HUES6 (cell line): ENCODE measurements at regions not wholly inside any gene's neighbourhood (a gene's known extent, or its start where the extent isn't known, plus 50 kb on each side); places are given as distances from the start of the nearest gene placed in this dataset.

ENCODE experiments used
- H3K27ac ChIP-seq: 2 replicates; pipeline ENCODE4 v1.7.0; 2013; ENCODE audit warnings: low read depth, mild to moderate bottlenecking, low read length, inconsistent platforms
- H3K27me3 ChIP-seq: 2 replicates; pipeline ENCODE4 v1.6.1; 2013; ENCODE audit warnings: low read length; ENCODE audit not compliant: control insufficient read depth, insufficient read depth
- H3K36me3 ChIP-seq: 2 replicates; pipeline ENCODE4 v1.6.1; 2013; ENCODE audit warnings: low read length; ENCODE audit not compliant: control insufficient read depth, insufficient read depth
- H3K4me1 ChIP-seq: 2 replicates; pipeline ENCODE4 v1.6.1; 2013; ENCODE audit warnings: low read length; ENCODE audit not compliant: control insufficient read depth, insufficient read depth
- H3K4me3 ChIP-seq: 2 replicates; pipeline ENCODE4 v1.5.1; 2013; ENCODE audit warnings: low read depth, low read length
- H3K9ac ChIP-seq: one replicate; pipeline ENCODE4 v1.6.1; 2013; ENCODE audit warnings: mild to moderate bottlenecking, low read length
- H3K9me3 ChIP-seq: 2 replicates; pipeline ENCODE4 v1.6.1; 2013; ENCODE audit warnings: low read depth, low read length; ENCODE audit not compliant: control insufficient read depth, insufficient read depth

DNA sequence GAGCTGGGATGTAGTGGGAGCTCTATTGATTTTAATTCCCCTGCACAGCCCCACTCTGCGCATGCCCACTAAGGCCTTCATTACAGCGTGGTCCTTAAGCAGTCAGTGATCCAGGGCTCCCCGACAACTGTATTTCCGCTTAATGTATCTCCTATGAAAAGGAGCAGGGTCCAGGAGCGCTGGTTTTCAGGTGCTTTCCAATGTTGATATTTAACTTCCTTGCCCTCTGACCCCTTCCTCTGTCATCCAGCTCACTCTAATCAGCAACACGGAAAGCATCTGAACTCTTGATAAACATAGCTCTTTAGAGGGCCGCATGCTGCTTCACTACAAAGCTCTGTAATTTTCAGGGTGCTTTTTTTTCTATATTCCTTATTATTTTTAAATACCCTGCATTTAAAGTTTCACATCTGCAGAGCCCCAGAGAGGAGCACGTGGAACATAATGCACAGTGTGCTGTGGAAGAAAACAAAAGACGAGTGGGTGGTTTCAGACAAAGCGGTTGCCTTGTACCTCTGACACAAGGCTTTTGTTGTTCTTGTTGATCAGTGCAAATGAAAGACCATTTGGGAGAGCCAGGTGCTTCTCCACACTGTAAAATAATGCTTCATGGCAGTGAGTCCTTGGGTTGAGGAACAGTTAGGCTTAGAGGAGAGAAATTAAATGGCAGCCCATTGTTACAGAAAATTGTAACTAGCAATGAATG, 465.9 kb upstream of the CELF2 start:
- H3K27ac ChIP-seq: no peak overlapping the region
- H3K4me3 ChIP-seq: no peak overlapping the region
- H3K9ac ChIP-seq: no peak overlapping the region
- H3K27me3 ChIP-seq: no peaks in the 10 kb centered on the region
- no peaks in the 10 kb centered on the region for H3K9me3 ChIP-seq
- 0 out of 2 replicates have a peak, but pooled peaks cover 3% of the 10 kb centered on the region for H3K4me1 ChIP-seq
- no peaks in the 10 kb centered on the region for H3K36me3 ChIP-seq

DNA sequence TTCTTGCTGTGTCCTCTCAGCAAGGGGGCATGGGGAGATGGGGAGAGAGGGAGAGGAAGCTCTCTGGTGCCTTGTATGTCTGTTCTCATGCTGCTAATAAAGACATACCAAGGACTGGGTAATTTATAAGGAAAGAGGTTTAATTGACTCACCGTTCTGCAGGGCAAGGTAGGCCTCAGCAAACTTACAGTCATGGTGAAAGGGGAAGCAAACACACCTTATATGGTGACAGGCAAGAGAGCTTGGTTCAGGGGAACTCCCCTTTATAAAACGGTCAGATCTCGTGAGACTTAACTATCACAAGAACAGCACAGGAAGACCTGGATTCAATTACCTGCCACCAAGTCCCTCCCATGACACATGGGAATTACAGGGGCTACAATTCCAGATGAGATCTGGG, 464.7 kb upstream of the CELF2 start:
- H3K9me3 ChIP-seq: no peaks in the 10 kb centered on the region
- no peak overlapping the region for H3K4me3 ChIP-seq
- H3K27ac ChIP-seq: no peak overlapping the region
- H3K27me3 ChIP-seq: no peaks in the 10 kb centered on the region
- H3K9ac ChIP-seq: no peak overlapping the region
- no peaks in the 10 kb centered on the region for H3K36me3 ChIP-seq
- 0 out of 2 replicates have a peak, but pooled peaks cover 3% of the 10 kb centered on the region for H3K4me1 ChIP-seq

DNA sequence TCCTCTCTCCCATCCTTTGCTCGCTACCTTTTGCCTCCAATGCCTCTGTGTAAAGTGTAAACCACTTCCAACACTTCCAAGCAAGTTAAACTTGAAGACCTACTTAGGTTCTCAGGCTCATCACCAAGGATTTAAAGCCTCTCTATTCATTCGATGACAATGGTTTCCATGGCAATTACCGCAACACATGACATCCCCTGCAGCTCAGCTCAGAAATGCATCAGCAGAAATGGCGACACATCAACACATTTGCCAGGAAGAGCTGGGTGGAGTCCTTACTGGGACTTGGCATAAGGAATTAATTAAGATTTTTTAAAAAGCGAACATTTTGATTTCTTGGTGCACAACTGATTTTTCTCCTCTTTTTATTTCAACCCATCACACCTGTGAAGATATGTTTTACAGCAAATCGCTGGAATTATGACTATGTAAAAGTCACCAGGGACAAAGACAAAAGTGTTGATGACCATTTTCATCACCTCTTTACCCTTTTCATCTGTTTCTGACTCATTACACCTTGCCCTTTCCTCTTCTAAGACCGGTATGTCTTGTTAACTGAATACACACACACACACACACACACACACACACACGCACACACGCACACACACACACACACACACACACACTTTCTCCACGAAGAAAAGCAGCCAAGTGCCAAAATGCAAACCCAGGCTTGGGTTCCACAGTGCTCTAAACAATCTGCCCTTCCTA, 453.4 kb upstream of the CELF2 start:
- no peak overlapping the region for H3K4me3 ChIP-seq
- H3K9ac ChIP-seq: no peak overlapping the region
- H3K36me3 ChIP-seq: no peaks in the 10 kb centered on the region
- no peaks in the 10 kb centered on the region for H3K27me3 ChIP-seq
- no peaks in the 10 kb centered on the region for H3K9me3 ChIP-seq
- H3K4me1 ChIP-seq: no peaks in the 10 kb centered on the region
- H3K27ac ChIP-seq: no peak overlapping the region

DNA sequence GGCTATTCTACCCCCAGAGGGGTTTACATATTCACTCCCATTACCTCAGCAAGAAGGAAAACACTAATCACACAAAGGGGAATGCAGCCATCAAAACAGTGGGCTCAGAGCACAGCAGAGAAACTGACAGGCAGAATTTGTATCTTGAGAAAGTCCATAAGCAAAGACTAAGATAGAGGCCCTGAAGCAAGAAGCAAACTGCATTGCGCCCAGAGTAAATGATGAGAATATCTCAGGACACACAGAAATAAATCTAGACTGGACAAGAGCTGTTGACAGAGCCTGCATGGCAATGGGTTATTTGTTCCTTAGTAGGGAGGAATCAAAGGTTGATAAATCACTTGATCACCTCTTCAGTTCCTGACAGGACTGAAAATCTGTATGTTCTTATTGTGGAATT, 440.7 kb upstream of the CELF2 start:
- H3K9me3 ChIP-seq: no peaks in the 10 kb centered on the region
- no peaks in the 10 kb centered on the region for H3K36me3 ChIP-seq
- H3K4me1 ChIP-seq: no peaks in the 10 kb centered on the region; the same call in 1 of the 2 replicates
- no peak overlapping the region for H3K4me3 ChIP-seq
- no peak overlapping the region for H3K27ac ChIP-seq
- no peak overlapping the region for H3K9ac ChIP-seq
- H3K27me3 ChIP-seq: no peaks in the 10 kb centered on the region

DNA sequence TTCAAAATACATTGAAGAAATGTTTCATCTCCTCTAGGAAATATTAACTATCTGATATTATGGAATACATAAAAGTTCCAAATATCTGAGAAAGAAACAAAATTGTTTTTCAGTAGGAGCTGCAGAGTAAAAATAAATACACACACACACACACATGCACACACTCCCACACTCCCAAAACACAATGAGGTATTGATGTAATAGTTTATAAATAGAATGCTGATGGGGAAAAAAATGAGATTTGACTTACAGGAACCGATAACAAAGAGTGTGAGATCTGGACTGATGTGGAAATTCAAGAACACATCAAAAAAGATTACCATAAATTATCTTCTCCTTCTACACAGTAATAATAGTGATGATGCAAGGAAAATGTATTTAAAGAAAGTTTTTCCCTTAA, 438.0 kb upstream of the CELF2 start:
- no peak overlapping the region for H3K27ac ChIP-seq
- no peaks in the 10 kb centered on the region for H3K36me3 ChIP-seq
- H3K9ac ChIP-seq: no peak overlapping the region
- H3K27me3 ChIP-seq: no peaks in the 10 kb centered on the region
- no peaks in the 10 kb centered on the region for H3K9me3 ChIP-seq
- H3K4me1 ChIP-seq: no peaks in the 10 kb centered on the region; the same call in 1 of the 2 replicates
- no peak overlapping the region for H3K4me3 ChIP-seq

DNA sequence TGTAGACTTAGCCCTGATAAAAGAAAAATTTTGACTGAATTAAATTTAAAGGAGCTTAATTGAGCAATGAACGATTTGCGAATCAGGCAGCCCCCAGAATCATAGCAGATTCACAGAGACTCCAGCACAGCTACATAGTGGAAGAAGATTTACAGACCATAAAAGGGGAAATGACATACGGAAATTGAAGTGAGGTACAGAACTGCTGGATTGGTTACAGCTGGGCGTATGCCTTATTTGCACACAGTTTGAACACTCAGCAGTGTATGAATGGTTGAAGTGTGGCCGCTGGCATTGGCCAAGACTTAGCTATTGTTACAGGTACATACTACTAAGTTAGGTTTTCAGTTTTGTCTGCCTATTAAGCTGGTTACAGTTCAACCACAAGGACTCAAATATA, 433.5 kb upstream of the CELF2 start:
- no peak overlapping the region for H3K9ac ChIP-seq
- no peak overlapping the region for H3K4me3 ChIP-seq
- 0 out of 2 replicates have a peak, but pooled peaks cover 3% of the 10 kb centered on the region for H3K9me3 ChIP-seq
- peaks cover 14% of the 10 kb centered on the region; the same call in 1 of the 2 replicates for H3K4me1 ChIP-seq
- H3K27me3 ChIP-seq: no peaks in the 10 kb centered on the region
- H3K36me3 ChIP-seq: no peaks in the 10 kb centered on the region
- no peak overlapping the region for H3K27ac ChIP-seq

DNA sequence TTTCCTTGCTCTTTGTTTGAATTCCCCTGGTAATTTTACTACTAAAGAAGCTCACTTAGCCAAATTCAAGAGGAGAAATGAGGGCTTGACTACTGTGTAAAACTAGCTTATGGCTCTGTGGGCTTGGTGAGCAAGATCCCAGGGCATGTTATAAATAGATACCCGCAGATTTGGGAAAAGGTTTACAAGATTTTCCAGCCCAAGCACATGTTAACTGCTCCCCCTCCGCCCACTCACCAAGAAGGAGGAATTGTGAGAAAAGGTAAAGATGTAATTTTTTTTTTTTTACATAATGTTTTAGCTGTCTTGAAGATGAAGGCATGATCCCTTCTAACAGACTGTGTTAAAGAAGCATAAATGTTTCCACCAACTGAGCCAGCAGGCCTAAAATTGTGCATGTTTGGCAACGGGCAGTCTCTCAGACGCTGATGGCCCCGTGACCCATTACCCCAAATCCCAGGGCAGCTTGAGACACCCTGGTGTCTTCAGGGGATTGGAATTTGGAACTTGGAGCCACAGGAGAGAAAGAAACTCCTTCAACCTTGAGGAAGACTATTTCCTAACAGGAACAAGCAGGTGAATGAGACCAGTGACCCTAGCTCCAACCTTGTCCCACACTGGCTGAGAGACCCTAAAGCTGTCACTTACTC, 429.8 kb upstream of the CELF2 start:
- H3K4me1 ChIP-seq: peaks cover 24% of the 10 kb centered on the region
- no peaks in the 10 kb centered on the region for H3K27me3 ChIP-seq
- no peak overlapping the region for H3K4me3 ChIP-seq
- H3K27ac ChIP-seq: no peak overlapping the region
- 0 out of 2 replicates have a peak, but pooled peaks cover 7% of the 10 kb centered on the region for H3K9me3 ChIP-seq
- no peaks in the 10 kb centered on the region for H3K36me3 ChIP-seq
- H3K9ac ChIP-seq: no peak overlapping the region

DNA sequence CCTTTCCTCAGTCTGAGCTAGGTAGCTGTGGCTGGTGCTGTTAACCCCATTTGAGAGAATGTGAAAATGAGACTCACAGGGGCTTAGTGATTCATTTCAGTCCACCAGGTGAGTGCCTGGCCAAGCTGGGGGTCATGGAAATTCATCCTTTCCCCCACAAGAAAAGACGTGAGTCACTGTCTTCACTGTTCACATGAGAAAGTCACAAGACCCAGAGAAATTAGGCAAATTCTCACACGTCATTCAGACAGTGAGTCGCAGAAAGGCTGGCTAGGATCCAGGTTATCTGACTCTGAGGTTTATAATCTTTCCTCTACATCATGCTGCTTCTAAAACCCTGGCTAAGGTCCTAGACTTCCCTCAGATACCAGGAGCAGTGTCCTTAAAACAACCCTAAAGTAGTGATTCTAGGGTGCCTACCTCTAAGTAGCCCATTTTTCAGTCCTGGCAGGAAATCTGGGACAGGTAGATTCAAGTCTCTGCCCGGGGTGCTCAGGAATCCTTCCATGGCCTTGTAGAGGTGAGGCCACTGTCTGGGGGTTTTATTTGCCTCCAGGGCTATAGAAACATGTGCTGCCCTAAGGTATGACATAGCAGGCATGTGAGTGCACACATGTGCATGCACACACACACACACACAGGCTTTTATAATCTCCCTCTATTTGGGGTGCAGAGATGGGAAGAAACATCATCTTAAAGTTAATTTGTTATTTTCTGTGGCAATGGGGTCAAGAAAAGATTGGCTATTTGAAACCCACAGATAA, 427.9 kb upstream of the CELF2 start:
- Histone ChIP-seq H3K9ac (no peak overlapping the region), H3K9me3 (0 out of 2 replicates have a peak, but pooled peaks cover 7% of the 10 kb centered on the region), H3K27ac (no peak overlapping the region), H3K27me3 (no peaks in the 10 kb centered on the region), H3K36me3 (no peaks in the 10 kb centered on the region), H3K4me1 (peaks cover 24% of the 10 kb centered on the region), H3K4me3 (no peak overlapping the region)

DNA sequence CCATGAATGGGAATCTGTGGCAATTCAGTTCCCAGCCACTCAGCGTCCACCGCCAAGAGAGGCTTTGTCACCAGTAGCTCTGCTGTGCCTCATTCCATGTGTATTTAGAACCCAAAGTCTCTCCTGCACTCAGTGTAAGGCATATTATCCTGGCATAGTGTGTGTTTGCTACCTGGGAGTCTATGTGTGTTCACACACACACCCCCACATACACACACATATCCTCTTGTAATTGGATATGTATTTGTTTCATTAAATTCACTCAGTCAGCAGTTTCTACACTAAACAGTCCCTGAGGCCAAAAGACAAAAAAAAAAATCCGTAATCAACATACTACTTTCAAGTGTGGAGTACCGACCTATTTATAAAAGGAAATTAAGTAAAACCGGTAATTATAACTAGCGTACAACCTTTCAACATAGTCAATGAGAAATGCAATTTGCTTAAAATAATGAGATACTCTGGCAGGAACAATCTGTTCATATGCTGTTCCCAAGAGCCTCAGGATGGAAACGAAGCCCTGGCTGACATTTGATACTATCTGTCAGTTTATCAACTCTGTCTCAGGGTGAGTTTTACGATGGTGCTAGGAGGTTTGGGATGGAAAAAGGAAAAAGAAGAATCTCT, 425.8 kb upstream of the CELF2 start:
- no peak overlapping the region for H3K9ac ChIP-seq
- H3K9me3 ChIP-seq: 0 out of 2 replicates have a peak, but pooled peaks cover 7% of the 10 kb centered on the region
- H3K27ac ChIP-seq: no peak overlapping the region
- peaks cover 23% of the 10 kb centered on the region for H3K4me1 ChIP-seq
- no peaks in the 10 kb centered on the region for H3K27me3 ChIP-seq
- H3K36me3 ChIP-seq: no peaks in the 10 kb centered on the region
- H3K4me3 ChIP-seq: no peak overlapping the region

DNA sequence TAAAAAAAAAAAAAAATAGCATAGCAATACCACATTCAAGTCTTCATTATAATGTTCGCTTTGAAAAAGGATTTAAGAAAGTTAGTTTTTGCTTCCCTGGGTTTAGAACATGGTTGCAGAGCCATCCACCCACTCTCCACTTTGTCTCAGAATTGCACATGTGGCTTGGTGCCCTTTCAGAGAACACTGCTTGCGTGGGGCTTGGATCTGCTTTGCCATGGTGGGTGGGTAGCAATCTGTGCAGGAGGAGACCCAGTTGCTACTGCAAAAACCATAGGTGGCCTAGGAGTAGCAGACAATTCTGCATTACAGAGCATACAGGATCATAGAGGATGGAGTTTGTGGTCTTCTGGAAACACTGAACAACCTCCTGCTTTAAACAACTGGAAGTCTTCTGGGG, 421.4 kb upstream of the CELF2 start:
- peaks cover 4% of the 10 kb centered on the region; the same call in 1 of the 2 replicates for H3K4me1 ChIP-seq
- H3K36me3 ChIP-seq: no peaks in the 10 kb centered on the region
- H3K9me3 ChIP-seq: no peaks in the 10 kb centered on the region
- no peak overlapping the region for H3K9ac ChIP-seq
- no peaks in the 10 kb centered on the region for H3K27me3 ChIP-seq
- no peak overlapping the region for H3K27ac ChIP-seq
- no peak overlapping the region for H3K4me3 ChIP-seq
